ENCODE measurements at regions not wholly inside any gene's neighbourhood (a gene's known extent, or its start where the extent isn't known, plus 50 kb on each side); places are given as distances from the start of the nearest gene placed in this dataset.

DNA sequence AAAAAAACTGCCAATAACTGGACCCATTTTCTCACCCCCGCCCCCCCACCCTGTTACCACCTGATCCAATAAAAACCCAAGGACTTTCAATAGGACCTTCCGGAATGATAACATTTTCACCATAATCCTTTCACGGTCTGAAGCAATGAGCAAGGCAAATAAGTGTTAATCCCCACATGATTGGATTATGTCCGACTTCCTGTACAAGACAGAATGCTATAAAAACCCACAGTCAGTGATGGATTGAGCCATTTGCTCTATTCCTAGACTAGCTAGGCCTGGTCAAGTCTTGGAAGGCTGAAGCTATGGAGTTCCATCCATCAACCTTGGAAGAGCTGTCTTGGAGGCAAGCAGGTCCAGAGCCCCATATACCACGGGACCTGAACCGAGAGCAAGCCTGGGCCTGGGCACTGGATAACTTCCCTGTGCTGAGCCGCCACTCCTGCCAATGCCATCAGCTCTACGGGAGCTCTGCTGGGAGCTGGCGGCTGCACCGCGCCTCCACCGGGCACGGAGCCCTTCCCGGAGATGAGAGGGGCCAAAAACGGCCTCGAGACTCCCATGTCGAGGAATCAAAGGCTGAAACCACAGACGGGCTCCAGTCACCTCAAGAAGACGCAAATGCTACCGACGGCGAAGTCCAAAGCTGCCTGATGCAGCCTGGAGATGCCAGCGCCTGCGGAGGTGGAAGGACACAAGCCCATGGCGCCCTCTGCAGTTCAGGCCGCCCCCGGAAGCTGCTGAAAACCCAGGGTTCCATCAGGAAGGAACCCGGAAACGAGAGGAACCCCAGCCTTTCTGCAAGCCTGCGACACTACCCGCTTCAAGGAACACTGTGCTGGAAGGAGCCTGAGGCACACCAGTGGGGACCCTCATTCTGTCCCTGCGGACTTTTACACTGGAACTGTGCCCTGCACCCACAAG, 69.2 kb downstream of the ANXA2R start:
- TF ChIP-seq POLR2A (IDR thresholded peaks at IDR 0.05) = no peak
- TF ChIP-seq, protein P1, sequence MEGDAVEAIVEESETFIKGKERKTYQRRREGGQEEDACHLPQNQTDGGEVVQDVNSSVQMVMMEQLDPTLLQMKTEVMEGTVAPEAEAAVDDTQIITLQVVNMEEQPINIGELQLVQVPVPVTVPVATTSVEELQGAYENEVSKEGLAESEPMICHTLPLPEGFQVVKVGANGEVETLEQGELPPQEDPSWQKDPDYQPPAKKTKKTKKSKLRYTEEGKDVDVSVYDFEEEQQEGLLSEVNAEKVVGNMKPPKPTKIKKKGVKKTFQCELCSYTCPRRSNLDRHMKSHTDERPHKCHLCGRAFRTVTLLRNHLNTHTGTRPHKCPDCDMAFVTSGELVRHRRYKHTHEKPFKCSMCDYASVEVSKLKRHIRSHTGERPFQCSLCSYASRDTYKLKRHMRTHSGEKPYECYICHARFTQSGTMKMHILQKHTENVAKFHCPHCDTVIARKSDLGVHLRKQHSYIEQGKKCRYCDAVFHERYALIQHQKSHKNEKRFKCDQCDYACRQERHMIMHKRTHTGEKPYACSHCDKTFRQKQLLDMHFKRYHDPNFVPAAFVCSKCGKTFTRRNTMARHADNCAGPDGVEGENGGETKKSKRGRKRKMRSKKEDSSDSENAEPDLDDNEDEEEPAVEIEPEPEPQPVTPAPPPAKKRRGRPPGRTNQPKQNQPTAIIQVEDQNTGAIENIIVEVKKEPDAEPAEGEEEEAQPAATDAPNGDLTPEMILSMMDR (IDR thresholded peaks at IDR 0.05) = peak in 7 of 12 donors; percentile 6 to 36 (median 29)
- intact Hi-C loops (cut with DNase I) = loop anchor here in 1 of 10 donors (10.0 kb wide), 1 partner anchor 56 kb away; no protein-coding TSS in a partner anchor
- 56 to 71% (median 62%) methylated on average over 16 to 32 of the region's 32 CpGs for WGBS, 4 donors
- H3K27ac ChIP-seq = no peak overlapping the region
- DNase-seq = peak in 2 of 5 donors; percentile 27 to 71
- no peaks in the 10 kb centered on the region for H3K9me3 ChIP-seq
- no peak for ATAC-seq
- no peaks in the 10 kb centered on the region for H3K4me1 ChIP-seq
- H3K36me3 ChIP-seq = no peaks in the 10 kb centered on the region
- H3K4me3 ChIP-seq = no peak overlapping the region
- H3K27me3 ChIP-seq = peaks cover 0 to 8% (median 0%) of the 10 kb centered on the region in 9 donors

DNA sequence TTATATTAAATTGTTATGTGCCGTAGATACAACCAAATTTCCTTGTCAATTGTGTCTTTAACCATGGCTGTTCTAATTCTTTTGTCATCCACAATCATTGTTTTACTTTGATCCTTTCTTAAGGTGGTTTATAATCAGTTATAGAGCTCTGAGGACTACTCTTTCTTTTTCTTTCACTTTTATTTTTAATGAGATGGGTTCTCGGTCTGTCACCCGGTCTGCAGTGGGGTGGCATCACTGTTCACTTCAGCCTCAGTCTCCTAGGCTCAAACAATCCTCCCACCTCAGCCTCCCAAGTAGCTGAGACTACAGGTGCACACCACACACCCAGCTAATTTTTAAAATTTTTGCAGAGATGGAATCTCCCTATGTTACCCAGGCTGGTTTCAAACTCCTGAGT, 74.2 kb downstream of the ANXA2R start:
- DNase-seq (no peak), ATAC-seq (no peak)
- H3K9me3 ChIP-seq = no peaks in the 10 kb centered on the region
- no peaks in the 10 kb centered on the region for H3K4me1 ChIP-seq
- H3K36me3 ChIP-seq = no peaks in the 10 kb centered on the region
- H3K27me3 ChIP-seq = peaks cover 0 to 8% (median 0%) of the 10 kb centered on the region in 9 donors
- intact Hi-C loops (cut with DNase I) = no loop called here
- 73 to 95% (median 90%) methylated on average over 3 of the region's 3 CpGs for WGBS, 4 donors
- no peak overlapping the region for H3K27ac ChIP-seq
- TF ChIP-seq POLR2A (IDR thresholded peaks at IDR 0.05) = no peak
- TF ChIP-seq, protein P1 (IDR thresholded peaks at IDR 0.05) = no peak
- H3K4me3 ChIP-seq = no peak overlapping the region

DNA sequence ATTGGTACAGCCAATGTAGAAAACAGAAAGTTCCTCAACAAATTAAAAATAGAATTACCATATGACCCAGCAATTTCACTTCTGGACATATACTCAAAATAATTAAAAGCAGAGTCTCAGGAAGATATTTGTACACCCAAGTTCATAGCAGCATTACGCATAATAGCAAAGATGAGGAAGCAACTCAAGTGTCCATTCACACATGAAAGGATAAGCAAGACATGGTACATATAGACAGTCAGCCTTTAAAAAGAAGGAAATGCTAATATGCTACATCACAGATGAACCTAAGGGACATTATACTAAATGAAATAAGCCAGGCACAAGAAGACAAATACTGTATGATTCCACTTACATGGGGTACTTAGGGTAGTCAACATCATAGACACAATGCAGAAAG, 76.7 kb downstream of the ANXA2R start:
- TF ChIP-seq, protein P1 (IDR thresholded peaks at IDR 0.05) = no peak
- no peak for TF ChIP-seq POLR2A (IDR thresholded peaks at IDR 0.05)
- no peak for ATAC-seq
- H3K36me3 ChIP-seq = no peaks in the 10 kb centered on the region
- no peaks in the 10 kb centered on the region for H3K9me3 ChIP-seq
- H3K27me3 ChIP-seq = peaks cover 0 to 17% (median 0%) of the 10 kb centered on the region in 9 donors
- no peak overlapping the region for H3K4me3 ChIP-seq
- WGBS, 4 donors = 92 to 96% (median 94%) methylated on average over 1 of the region's 1 CpG
- DNase-seq = no peak
- no peaks in the 10 kb centered on the region for H3K4me1 ChIP-seq
- no peak overlapping the region for H3K27ac ChIP-seq
- intact Hi-C loops (cut with DNase I) = no loop called here

DNA sequence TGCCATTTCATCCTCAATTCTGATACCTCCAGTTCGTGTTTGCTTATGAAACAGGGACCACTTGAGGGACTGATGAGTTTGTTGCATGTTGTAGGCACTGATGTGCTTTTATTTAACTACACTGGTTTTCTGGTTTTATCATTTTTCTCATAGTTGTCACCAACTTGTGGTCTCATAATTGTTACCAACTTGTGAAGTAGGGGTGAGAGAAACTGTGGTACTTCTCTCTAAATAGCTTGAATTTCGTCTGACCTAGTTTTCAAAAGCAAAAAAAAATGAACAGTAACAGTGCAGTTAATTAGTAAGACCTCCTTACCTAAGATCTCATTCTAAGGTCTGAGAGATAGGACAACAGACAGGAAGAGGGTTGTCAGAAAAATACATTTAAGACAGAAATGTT, 78.0 kb downstream of the ANXA2R start:
- WGBS, 4 donors = 71 to 75% (median 73%) methylated on average over 2 of the region's 2 CpGs
- Histone ChIP-seq H3K9me3 (no peaks in the 10 kb centered on the region), H3K4me3 (no peak overlapping the region), H3K4me1 (no peaks in the 10 kb centered on the region), H3K27ac (no peak overlapping the region), H3K36me3 (no peaks in the 10 kb centered on the region), H3K27me3 (peaks cover 0 to 17% (median 0%) of the 10 kb centered on the region in 9 donors)
- intact Hi-C loops (cut with DNase I) = no loop called here
- DNase-seq (no peak), ATAC-seq (no peak)
- TF ChIP-seq POLR2A (IDR thresholded peaks at IDR 0.05) = no peak
- TF ChIP-seq, protein P1 (IDR thresholded peaks at IDR 0.05) = no peak
